Parathyroid adenoma (tissue), 2 donors: ENCODE measurements at regions not wholly inside any gene's neighbourhood (a gene's known extent, or its start where the extent isn't known, plus 50 kb on each side); places are given as distances from the start of the nearest gene placed in this dataset.
"Not testable (repeated sequence)": the region's sequence is repeated elsewhere in the genome, so short reads cannot be mapped to it uniquely, and the experiment has no call there.

Experiments
- H2AFZ ChIP-seq: fragments of 300-600 bp; sonication (generic); one replicate; pipeline ENCODE4 v1.7.0; 2017; ENCODE audit warnings: antibody characterized with exemption, mild to moderate bottlenecking
- H3K27ac ChIP-seq: fragments of 300-600 bp; sonication (generic); one replicate; pipeline ENCODE4 v1.7.0; 2017
- H3K27me3 ChIP-seq: fragments of 300-600 bp; sonication (generic); one replicate; pipeline ENCODE4 v1.7.0; 2017; ENCODE audit warnings: low read length; ENCODE audit not compliant: control insufficient read depth, insufficient read depth
- H3K36me3 ChIP-seq: fragments of 300-600 bp; sonication (generic); one replicate; pipeline ENCODE4 v1.7.0; 2017; ENCODE audit warnings: low read length; ENCODE audit not compliant: control insufficient read depth, insufficient read depth
- H3K4me1 ChIP-seq: fragments of 300-600 bp; sonication (generic); one replicate; pipeline ENCODE4 v1.7.0; 2017; ENCODE audit warnings: control low read depth
- H3K4me2 ChIP-seq: fragments of 300-600 bp; sonication (generic); one replicate; pipeline ENCODE4 v1.7.0; 2017; ENCODE audit warnings: low read length
- H3K4me3 ChIP-seq: fragments of 300-600 bp; sonication (generic); one replicate; pipeline ENCODE4 v1.7.0; 2017; ENCODE audit warnings: low read depth, low read length
- H3K79me2 ChIP-seq: fragments of 300-600 bp; sonication (generic); one replicate; pipeline ENCODE4 v1.7.0; 2017; ENCODE audit warnings: control low read depth
- H3K9ac ChIP-seq: fragments of 300-600 bp; sonication (generic); one replicate; pipeline ENCODE4 v1.7.0; 2017; ENCODE audit warnings: mild to moderate bottlenecking
- H3K9me3 ChIP-seq: fragments of 300-600 bp; sonication (generic); one replicate; pipeline ENCODE4 v1.7.0; 2017; ENCODE audit warnings: low read length; ENCODE audit not compliant: control insufficient read depth
- TF ChIP-seq, protein P1 (sequence below): fragments of 300-600 bp; sonication (generic); IDR thresholded peaks from one replicate; pipeline ENCODE4 v1.7.0; 2017; ENCODE audit warnings: antibody characterized with exemption, mild to moderate bottlenecking
- donor health status: primary hyperparathyroidism.

DNA sequence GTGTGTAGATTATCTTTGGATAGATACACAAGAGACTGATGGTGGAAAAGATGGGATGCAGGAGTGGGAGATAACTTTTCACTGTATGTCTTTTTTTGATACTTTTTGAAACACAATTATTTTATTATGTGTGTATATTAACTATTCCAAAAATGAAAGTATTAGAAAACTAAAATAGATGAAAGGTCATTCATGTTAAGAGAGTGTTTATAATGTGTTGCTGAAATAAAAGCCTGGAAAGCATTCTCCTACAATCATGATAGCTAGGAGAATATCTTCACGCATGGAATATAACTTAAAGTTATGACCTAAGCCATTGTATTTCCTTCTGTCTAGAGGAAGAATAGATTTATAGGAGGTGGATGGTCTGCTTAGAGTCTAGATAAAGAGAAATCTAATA lies 154.8 kb upstream of the MAST4 start:
- TF ChIP-seq, protein P1, sequence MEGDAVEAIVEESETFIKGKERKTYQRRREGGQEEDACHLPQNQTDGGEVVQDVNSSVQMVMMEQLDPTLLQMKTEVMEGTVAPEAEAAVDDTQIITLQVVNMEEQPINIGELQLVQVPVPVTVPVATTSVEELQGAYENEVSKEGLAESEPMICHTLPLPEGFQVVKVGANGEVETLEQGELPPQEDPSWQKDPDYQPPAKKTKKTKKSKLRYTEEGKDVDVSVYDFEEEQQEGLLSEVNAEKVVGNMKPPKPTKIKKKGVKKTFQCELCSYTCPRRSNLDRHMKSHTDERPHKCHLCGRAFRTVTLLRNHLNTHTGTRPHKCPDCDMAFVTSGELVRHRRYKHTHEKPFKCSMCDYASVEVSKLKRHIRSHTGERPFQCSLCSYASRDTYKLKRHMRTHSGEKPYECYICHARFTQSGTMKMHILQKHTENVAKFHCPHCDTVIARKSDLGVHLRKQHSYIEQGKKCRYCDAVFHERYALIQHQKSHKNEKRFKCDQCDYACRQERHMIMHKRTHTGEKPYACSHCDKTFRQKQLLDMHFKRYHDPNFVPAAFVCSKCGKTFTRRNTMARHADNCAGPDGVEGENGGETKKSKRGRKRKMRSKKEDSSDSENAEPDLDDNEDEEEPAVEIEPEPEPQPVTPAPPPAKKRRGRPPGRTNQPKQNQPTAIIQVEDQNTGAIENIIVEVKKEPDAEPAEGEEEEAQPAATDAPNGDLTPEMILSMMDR, result no peak
- Histone ChIP-seq H3K36me3 (no peaks in the 10 kb centered on the region), H3K9me3 (no peaks in the 10 kb centered on the region), H3K79me2 (no peaks in the 10 kb centered on the region), H3K27me3 (no peaks in the 10 kb centered on the region), H2AFZ (no peak overlapping the region), H3K4me2 (no peak overlapping the region), H3K4me3 (no peak overlapping the region), H3K27ac (no peak overlapping the region), H3K4me1 (no peaks in the 10 kb centered on the region), H3K9ac (no peak overlapping the region)

DNA sequence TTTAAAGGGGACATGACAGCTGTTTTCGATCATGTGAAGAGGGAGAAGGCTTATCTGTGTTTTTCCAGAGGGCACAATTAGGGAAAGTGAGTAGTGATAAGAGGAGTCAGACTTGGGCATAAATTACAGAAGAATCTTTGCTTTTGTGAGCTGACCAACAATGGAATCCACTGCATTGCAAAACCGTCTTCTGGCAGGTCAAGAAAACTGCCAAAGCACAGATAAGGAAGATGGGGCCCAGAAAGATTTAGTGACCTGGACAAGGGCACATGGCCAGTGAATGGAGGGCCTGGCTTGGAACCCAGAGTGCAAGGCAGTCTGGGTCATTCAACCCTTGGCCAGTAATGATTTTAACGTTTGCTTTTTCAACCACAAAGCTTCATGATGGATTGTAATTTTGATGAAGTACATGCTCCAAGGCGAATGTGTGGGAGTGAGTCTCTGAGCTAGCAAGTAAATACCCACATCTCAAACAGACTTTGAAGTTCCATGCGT lies 153.2 kb upstream of the MAST4 start:
- Histone ChIP-seq H3K79me2 (no peaks in the 10 kb centered on the region), H3K4me1 (no peaks in the 10 kb centered on the region), H3K36me3 (no peaks in the 10 kb centered on the region), H3K4me3 (no peak overlapping the region), H3K27ac (no peak overlapping the region), H3K4me2 (no peak overlapping the region), H3K9ac (no peak overlapping the region), H2AFZ (no peak overlapping the region), H3K9me3 (no peaks in the 10 kb centered on the region), H3K27me3 (no peaks in the 10 kb centered on the region)
- TF ChIP-seq, protein P1, result no peak

DNA sequence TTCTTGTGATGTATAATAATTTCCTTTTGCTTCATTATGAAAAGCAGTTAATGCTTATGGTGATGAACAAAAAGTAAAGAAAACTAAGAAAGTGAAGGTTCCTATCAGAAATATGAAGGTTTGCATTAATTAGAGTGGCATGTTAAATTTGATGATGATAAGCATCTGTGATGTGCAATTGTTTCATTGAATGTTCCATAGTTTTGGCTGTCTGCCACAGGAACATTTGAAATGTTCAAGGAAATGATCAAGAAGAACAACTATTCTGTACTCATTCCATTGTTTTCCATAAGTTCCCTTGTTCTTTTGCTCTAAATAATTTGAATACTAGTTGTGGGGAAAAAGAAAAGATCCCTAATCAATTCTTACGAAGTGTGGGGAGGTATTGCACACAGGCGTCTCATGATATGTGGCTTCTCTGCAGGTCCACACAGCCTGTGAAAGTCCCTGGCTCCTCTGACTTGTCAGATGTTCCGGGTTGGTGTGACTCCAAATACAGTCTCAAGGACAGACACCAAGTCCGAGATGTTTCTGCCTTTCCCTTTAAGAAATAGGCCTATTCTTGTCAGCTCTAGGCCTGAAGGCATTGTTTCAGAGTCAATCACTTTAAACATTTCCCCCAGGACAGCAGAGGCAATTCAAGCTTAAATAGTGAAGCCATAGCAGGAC lies 152.6 kb upstream of the MAST4 start:
- H3K4me1 ChIP-seq, result no peaks in the 10 kb centered on the region
- no peak overlapping the region for H3K4me2 ChIP-seq
- no peak overlapping the region for H2AFZ ChIP-seq
- no peaks in the 10 kb centered on the region for H3K36me3 ChIP-seq
- H3K27me3 ChIP-seq, result no peaks in the 10 kb centered on the region
- no peaks in the 10 kb centered on the region for H3K79me2 ChIP-seq
- no peak overlapping the region for H3K9ac ChIP-seq
- TF ChIP-seq, protein P1, result no peak
- H3K9me3 ChIP-seq, result no peaks in the 10 kb centered on the region
- no peak overlapping the region for H3K27ac ChIP-seq
- no peak overlapping the region for H3K4me3 ChIP-seq

DNA sequence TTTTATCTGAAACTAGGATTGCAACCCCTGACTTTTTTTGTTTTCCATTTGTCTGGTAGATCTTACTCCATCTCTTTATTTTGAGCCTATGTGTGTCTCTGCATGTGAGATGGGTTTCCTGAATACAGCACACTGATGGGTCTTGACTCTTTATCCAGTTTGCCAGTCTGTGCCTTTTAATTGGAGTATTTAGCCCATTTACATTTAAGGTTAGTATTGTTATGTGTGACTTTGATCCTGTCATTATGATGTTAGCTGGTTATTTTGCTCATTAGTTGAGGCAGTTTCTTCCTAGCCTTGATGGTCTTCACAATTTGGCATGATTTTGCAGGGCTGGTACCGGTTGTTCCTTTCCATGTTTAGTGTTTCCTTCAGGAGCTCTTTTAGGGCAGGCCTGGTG lies 148.1 kb upstream of the MAST4 start:
- not testable (repeated sequence) for H3K9me3 ChIP-seq, H3K4me1 ChIP-seq, H3K79me2 ChIP-seq, H3K27ac ChIP-seq, H3K27me3 ChIP-seq, H3K4me2 ChIP-seq, H3K9ac ChIP-seq, H3K36me3 ChIP-seq, H3K4me3 ChIP-seq, H2AFZ ChIP-seq

DNA sequence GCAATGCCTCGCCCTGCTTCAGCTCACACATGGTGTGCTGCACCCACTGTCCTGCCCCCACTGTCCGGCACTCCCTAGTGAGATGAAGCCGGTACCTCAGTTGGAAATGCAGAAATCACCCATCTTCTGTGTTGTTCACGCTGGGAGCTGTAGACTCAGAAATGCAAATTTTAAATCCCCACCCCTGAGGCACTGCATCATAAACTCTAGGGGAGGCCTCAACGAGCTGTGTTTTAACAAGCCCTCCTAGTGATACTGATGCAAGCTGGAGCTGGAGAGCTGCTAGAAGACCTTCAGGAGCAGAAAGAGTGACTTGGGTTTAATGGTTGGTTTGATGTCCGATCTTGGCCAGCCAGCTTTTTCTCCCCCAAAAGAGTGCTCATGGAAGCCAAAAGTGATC lies 146.0 kb upstream of the MAST4 start:
- Histone ChIP-seq H2AFZ (no peak overlapping the region), H3K4me1 (no peaks in the 10 kb centered on the region), H3K9me3 (no peaks in the 10 kb centered on the region), H3K27ac (no peak overlapping the region), H3K27me3 (no peaks in the 10 kb centered on the region), H3K4me3 (no peak overlapping the region), H3K36me3 (no peaks in the 10 kb centered on the region), H3K9ac (no peak overlapping the region), H3K4me2 (no peak overlapping the region), H3K79me2 (no peaks in the 10 kb centered on the region)
- TF ChIP-seq, protein P1, result no peak
